H9 (cell line): ENCODE measurements at regions not wholly inside any gene's neighbourhood (a gene's known extent, or its start where the extent isn't known, plus 50 kb on each side); places are given as distances from the start of the nearest gene placed in this dataset.

ENCODE experiments used
- DNase-seq: peaks from one replicate; pipeline ENCODE4 v3.0.0-alpha.2; 2017
- H2AFZ ChIP-seq: one replicate; pipeline ENCODE4 v1.6.1; 2013; ENCODE audit warnings: mild to moderate bottlenecking, low read length, control low read depth, moderate library complexity
- H2AK5ac ChIP-seq: 2 replicates; pipeline ENCODE4 v1.6.1; 2013; ENCODE audit warnings: low read length, control low read depth, mixed read lengths; ENCODE audit not compliant: insufficient read length
- H2BK120ac ChIP-seq: one replicate; pipeline ENCODE4 v1.6.1; 2013; ENCODE audit warnings: low read depth, mild to moderate bottlenecking, low read length, control low read depth, inconsistent platforms; ENCODE audit not compliant: poor library complexity, severe bottlenecking
- H2BK12ac ChIP-seq: 2 replicates; pipeline ENCODE4 v1.6.1; 2013; ENCODE audit warnings: low read length, control low read depth, mixed read lengths, low read depth; ENCODE audit not compliant: insufficient read length
- H2BK15ac ChIP-seq: 2 replicates; pipeline ENCODE4 v1.6.1; 2013; ENCODE audit warnings: low read depth, low read length, control low read depth
- H2BK20ac ChIP-seq: one replicate; pipeline ENCODE4 v1.6.1; 2013; ENCODE audit warnings: low read depth, mild to moderate bottlenecking, low read length, control low read depth, inconsistent platforms; ENCODE audit not compliant: poor library complexity, severe bottlenecking
- H2BK5ac ChIP-seq: 2 replicates; pipeline ENCODE4 v1.6.1; 2013; ENCODE audit warnings: low read length, control low read depth, mixed read lengths; ENCODE audit not compliant: insufficient read length
- H3K14ac ChIP-seq: 2 replicates; pipeline ENCODE4 v1.6.1; 2013; ENCODE audit warnings: low read length, control low read depth; ENCODE audit not compliant: insufficient read depth
- H3K18ac ChIP-seq: 2 replicates; pipeline ENCODE4 v1.6.1; 2013; ENCODE audit warnings: low read depth, mild to moderate bottlenecking, mixed read lengths, low read length, control low read depth; ENCODE audit not compliant: insufficient read length
- H3K23ac ChIP-seq: 2 replicates; pipeline ENCODE4 v1.6.1; 2013; ENCODE audit warnings: low read length, control low read depth, mixed read lengths, low read depth; ENCODE audit not compliant: insufficient read length
- H3K23me2 ChIP-seq: 2 replicates; pipeline ENCODE4 v1.6.1; 2013; ENCODE audit warnings: low read depth, mild to moderate bottlenecking, mixed read lengths, low read length, control low read depth; ENCODE audit not compliant: insufficient read length, poor library complexity, severe bottlenecking
- H3K27ac ChIP-seq: 2 replicates; pipeline ENCODE4 v1.5.1; 2013; ENCODE audit warnings: low read length, control low read depth, mixed read lengths, low read depth; ENCODE audit not compliant: insufficient read length
- H3K27me3 ChIP-seq: 2 replicates; pipeline ENCODE4 v1.6.1; 2013; ENCODE audit warnings: low read length, control low read depth, inconsistent platforms; ENCODE audit not compliant: insufficient read depth
- H3K4ac ChIP-seq: 2 replicates; pipeline ENCODE4 v1.6.1; 2013; ENCODE audit warnings: low read depth, mild to moderate bottlenecking, control low read depth, inconsistent platforms, low read length, moderate library complexity
- H3K4me1 ChIP-seq: 2 replicates; pipeline ENCODE4 v1.6.1; 2013; ENCODE audit warnings: low read length, control low read depth, inconsistent platforms; ENCODE audit not compliant: insufficient read depth
- H3K4me2 ChIP-seq: 2 replicates; pipeline ENCODE4 v1.6.1; 2013; ENCODE audit warnings: low read length, control low read depth, mixed read lengths; ENCODE audit not compliant: insufficient read length, insufficient read depth
- H3K56ac ChIP-seq: 2 replicates; pipeline ENCODE4 v1.6.1; 2013; ENCODE audit warnings: low read depth, mild to moderate bottlenecking, mixed read lengths, low read length, control low read depth; ENCODE audit not compliant: insufficient read length
- H3K79me1 ChIP-seq: 2 replicates; pipeline ENCODE4 v1.6.1; 2013; ENCODE audit warnings: low read depth, mild to moderate bottlenecking, moderate library complexity, low read length, control low read depth, inconsistent platforms; ENCODE audit not compliant: insufficient read depth, poor library complexity, severe bottlenecking
- H3K79me2 ChIP-seq: 2 replicates; pipeline ENCODE4 v1.6.1; 2013; ENCODE audit warnings: low read length, control low read depth, inconsistent platforms; ENCODE audit not compliant: insufficient read depth
- H3K9ac ChIP-seq: 2 replicates; pipeline ENCODE4 v1.6.1; 2013; ENCODE audit warnings: low read length, control low read depth, mixed read lengths; ENCODE audit not compliant: insufficient read length; ENCODE audit errors: extremely low read depth
- H3K9me3 ChIP-seq: one replicate; pipeline ENCODE4 v1.6.1; 2013; ENCODE audit warnings: low read depth, low read length, inconsistent platforms; ENCODE audit not compliant: control insufficient read depth
- H3T11ph ChIP-seq: one replicate; pipeline ENCODE4 v1.6.1; 2013; ENCODE audit warnings: mild to moderate bottlenecking, low read length, control low read depth, inconsistent platforms
- H4K20me1 ChIP-seq: one replicate; pipeline ENCODE4 v1.6.1; 2013; ENCODE audit not compliant: control insufficient read depth, insufficient read length, insufficient read depth
- H4K5ac ChIP-seq: 2 replicates; pipeline ENCODE4 v1.6.1; 2013; ENCODE audit warnings: low read depth, mild to moderate bottlenecking, mixed read lengths, low read length, control low read depth; ENCODE audit not compliant: insufficient read length
- H4K8ac ChIP-seq: replicated peaks from 2 replicates; pipeline ENCODE4 v1.6.1; 2013; ENCODE audit warnings: low read length, control low read depth, mixed read lengths, low read depth; ENCODE audit not compliant: insufficient read length
- H4K91ac ChIP-seq: 2 replicates; pipeline ENCODE4 v1.6.1; 2013; ENCODE audit warnings: low read depth, mild to moderate bottlenecking, moderate library complexity, mixed read lengths, low read length, control low read depth; ENCODE audit not compliant: insufficient read length
- H3K27ac Mint-ChIP-seq, 3 experiments: 2 replicates in 2 of 3; 3 replicates in 1 of 3; pipeline ENCODE4 v1.8.0; 2020 to 2021; ENCODE audit warnings: mixed read lengths in 3 of 3, mild to moderate bottlenecking in 1 of 3, moderate library complexity in 1 of 3
- H3K27me3 Mint-ChIP-seq: 2 replicates; pipeline ENCODE4 v1.8.0; 2021; ENCODE audit warnings: low read depth, mild to moderate bottlenecking, moderate library complexity, mixed read lengths
- H3K36me3 Mint-ChIP-seq, 3 experiments: 2 replicates in 2 of 3; 3 replicates in 1 of 3; pipeline ENCODE4 v1.8.0; 2020 to 2021; ENCODE audit warnings: low read depth in 3 of 3, mixed read lengths in 3 of 3; ENCODE audit not compliant: insufficient read depth in 1 of 3
- H3K4me1 Mint-ChIP-seq, 2 experiments: 2 replicates each; pipeline ENCODE4 v1.8.0; 2020; ENCODE audit warnings: mixed read lengths in 2 of 2
- H3K4me3 Mint-ChIP-seq, 2 experiments: 2 replicates in 1 of 2; 3 replicates in 1 of 2; pipeline ENCODE4 v1.8.0; 2020 to 2021; ENCODE audit warnings: mild to moderate bottlenecking in 2 of 2, mixed read lengths in 2 of 2, moderate library complexity in 1 of 2
- H3K9me3 Mint-ChIP-seq, 2 experiments: 2 replicates in 1 of 2; 3 replicates in 1 of 2; pipeline ENCODE4 v1.8.0; 2020; ENCODE audit warnings: mild to moderate bottlenecking in 2 of 2, mixed read lengths in 2 of 2, moderate library complexity in 1 of 2
- CTCF ChIP-seq: fragments of 200-600 bp; sonication (generic); conservative IDR thresholded peaks from 3 replicates; pipeline ENCODE4 v1.8.0; 2021; ENCODE audit warnings: antibody characterized with exemption, mild to moderate bottlenecking
- WGBS: extraction: QIAGEN DNeasy Blood & Tissue Kit; methylation state at CpG from one replicate; pipeline ENCODE4 v1.1.7; 2013; ENCODE audit warnings: missing lambda C conversion rate, low lambda C conversion rate, mixed read lengths; ENCODE audit not compliant: insufficient read length; ENCODE audit errors: extremely low coverage; 5-methylcytosine and 5-hydroxymethylcytosine counted together

GRCh38 chr13:37435881-37436280 is 162.7 kb downstream of the POSTN start:
- Histone ChIP-seq H3K4me1 (no peaks in the 10 kb centered on the region), H3K9ac (no peak overlapping the region), H4K20me1 (no peaks in the 10 kb centered on the region), H2BK15ac (no peak overlapping the region), H3K27me3 (no peaks in the 10 kb centered on the region), H3K4me2 (no peak overlapping the region), H2BK5ac (no peak overlapping the region), H3K18ac (no peak overlapping the region), H3K4ac (no peak overlapping the region), H4K91ac (no peak overlapping the region), H3K27ac (no peak overlapping the region), H3K9me3 (no peaks in the 10 kb centered on the region), H3T11ph (no peak overlapping the region), H3K79me2 (no peaks in the 10 kb centered on the region), H2BK20ac (no peak overlapping the region), H2AK5ac (no peak overlapping the region), H3K14ac (no peak overlapping the region), H3K56ac (no peak overlapping the region), H2BK120ac (no peak overlapping the region), H4K5ac (no peak overlapping the region), H3K23ac (no peak overlapping the region), H3K23me2 (no peaks in the 10 kb centered on the region), H2AFZ (no peak overlapping the region), H4K8ac (no peak overlapping the region), H3K79me1 (no peaks in the 10 kb centered on the region), H2BK12ac (no peak overlapping the region)
- Mint-ChIP-seq H3K4me1 (no peaks in the 10 kb centered on the region), H3K4me3 (no peak overlapping the region), H3K27me3 (no peaks in the 10 kb centered on the region), H3K9me3 (peaks cover 0 to 2% of the 10 kb centered on the region in 2 experiments; a peak in 1 of 5 replicates), H3K36me3 (peaks cover 0 to 1% (median 0%) of the 10 kb centered on the region in 3 experiments; a peak in 1 of 7 replicates), H3K27ac (no peak overlapping the region)
- WGBS, result no CpG with 5 or more reads among the region's 1 CpG
- DNase-seq, result no peak
- TF ChIP-seq CTCF, result no peak
